ENCODE measurements at regions not wholly inside any gene's neighbourhood (a gene's known extent, or its start where the extent isn't known, plus 50 kb on each side); places are given as distances from the start of the nearest gene placed in this dataset.
A peak's percentile ranks its signal among the peaks of the same experiment; 100 is the strongest.

- intact Hi-C loops (cut with micrococcal nuclease) = no loop called here
- DNase-seq (ENCODE audit: extremely low read depth in 1 of 4, low spot score in 3 of 4) = no peak
- 0 out of 4 replicates have a peak overlapping the region, but pooled peaks of 1 of the 2 experiments have one; percentile 33 for H3K9ac ChIP-seq (ENCODE audit: insufficient read depth in 1 of 2, low read depth in 2 of 2, low read length in 2 of 2)
- ATAC-seq = no peak
- in situ Hi-C loops (cut with MboI) = no loop called here
- TF ChIP-seq C11orf30 (IDR thresholded peaks at IDR 0.05; ENCODE audit: low read depth) (no peak), ARID2 (IDR thresholded peaks at IDR 0.05) (no peak), ZSCAN32 (CRISPR knock-in tag; IDR thresholded peaks at IDR 0.05) (no peak), ZNF717 (CRISPR knock-in tag; IDR thresholded peaks at IDR 0.05) (no peak), ZKSCAN1 (IDR thresholded peaks at IDR 0.05; ENCODE audit: low read depth, low read length) (no peak), MED1 (CRISPR knock-in tag; IDR thresholded peaks at IDR 0.05; ENCODE audit: borderline replicate concordance) (no peak), HDAC6 (IDR thresholded peaks at IDR 0.05; ENCODE audit: low read depth, low read length) (no peak), HLTF (IDR thresholded peaks at IDR 0.05) (no peak), ELF1 (tag; IDR thresholded peaks at IDR 0.05) (no peak), ZNF589 (CRISPR knock-in tag; IDR thresholded peaks at IDR 0.05; ENCODE audit: low read depth) (no peak), ZNF316 (IDR thresholded peaks at IDR 0.05) (peak; percentile 16; the same call in 1 of the 2 replicates), KLF1 (tag; IDR thresholded peaks at IDR 0.05) (no peak)
- TF ChIP-seq, protein P1, sequence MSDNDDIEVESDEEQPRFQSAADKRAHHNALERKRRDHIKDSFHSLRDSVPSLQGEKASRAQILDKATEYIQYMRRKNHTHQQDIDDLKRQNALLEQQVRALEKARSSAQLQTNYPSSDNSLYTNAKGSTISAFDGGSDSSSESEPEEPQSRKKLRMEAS (CRISPR knock-in tag; IDR thresholded peaks at IDR 0.05) = no peak
- TF ChIP-seq, protein P2, sequence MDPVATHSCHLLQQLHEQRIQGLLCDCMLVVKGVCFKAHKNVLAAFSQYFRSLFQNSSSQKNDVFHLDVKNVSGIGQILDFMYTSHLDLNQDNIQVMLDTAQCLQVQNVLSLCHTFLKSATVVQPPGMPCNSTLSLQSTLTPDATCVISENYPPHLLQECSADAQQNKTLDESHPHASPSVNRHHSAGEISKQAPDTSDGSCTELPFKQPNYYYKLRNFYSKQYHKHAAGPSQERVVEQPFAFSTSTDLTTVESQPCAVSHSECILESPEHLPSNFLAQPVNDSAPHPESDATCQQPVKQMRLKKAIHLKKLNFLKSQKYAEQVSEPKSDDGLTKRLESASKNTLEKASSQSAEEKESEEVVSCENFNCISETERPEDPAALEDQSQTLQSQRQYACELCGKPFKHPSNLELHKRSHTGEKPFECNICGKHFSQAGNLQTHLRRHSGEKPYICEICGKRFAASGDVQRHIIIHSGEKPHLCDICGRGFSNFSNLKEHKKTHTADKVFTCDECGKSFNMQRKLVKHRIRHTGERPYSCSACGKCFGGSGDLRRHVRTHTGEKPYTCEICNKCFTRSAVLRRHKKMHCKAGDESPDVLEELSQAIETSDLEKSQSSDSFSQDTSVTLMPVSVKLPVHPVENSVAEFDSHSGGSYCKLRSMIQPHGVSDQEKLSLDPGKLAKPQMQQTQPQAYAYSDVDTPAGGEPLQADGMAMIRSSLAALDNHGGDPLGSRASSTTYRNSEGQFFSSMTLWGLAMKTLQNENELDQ (CRISPR knock-in tag; IDR thresholded peaks at IDR 0.05; ENCODE audit: borderline replicate concordance) = no peak
- TF ChIP-seq, protein P3, sequence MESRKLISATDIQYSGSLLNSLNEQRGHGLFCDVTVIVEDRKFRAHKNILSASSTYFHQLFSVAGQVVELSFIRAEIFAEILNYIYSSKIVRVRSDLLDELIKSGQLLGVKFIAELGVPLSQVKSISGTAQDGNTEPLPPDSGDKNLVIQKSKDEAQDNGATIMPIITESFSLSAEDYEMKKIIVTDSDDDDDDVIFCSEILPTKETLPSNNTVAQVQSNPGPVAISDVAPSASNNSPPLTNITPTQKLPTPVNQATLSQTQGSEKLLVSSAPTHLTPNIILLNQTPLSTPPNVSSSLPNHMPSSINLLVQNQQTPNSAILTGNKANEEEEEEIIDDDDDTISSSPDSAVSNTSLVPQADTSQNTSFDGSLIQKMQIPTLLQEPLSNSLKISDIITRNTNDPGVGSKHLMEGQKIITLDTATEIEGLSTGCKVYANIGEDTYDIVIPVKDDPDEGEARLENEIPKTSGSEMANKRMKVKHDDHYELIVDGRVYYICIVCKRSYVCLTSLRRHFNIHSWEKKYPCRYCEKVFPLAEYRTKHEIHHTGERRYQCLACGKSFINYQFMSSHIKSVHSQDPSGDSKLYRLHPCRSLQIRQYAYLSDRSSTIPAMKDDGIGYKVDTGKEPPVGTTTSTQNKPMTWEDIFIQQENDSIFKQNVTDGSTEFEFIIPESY (CRISPR knock-in tag; IDR thresholded peaks at IDR 0.05) = peak; percentile 84
- BruUV-seq (replicated peaks) = no TSS peak
- peaks cover 3% of the 10 kb centered on the region for H3K9me1 ChIP-seq (ENCODE audit: control insufficient read depth, insufficient read depth, low read length)
- peaks cover 12% of the 10 kb centered on the region; the same call in 1 of the 3 replicates for H3K36me3 ChIP-seq (ENCODE audit: control insufficient read depth, insufficient read depth, low read length)
- H3K4me1 ChIP-seq (replicated peaks in 1 of 2; ENCODE audit: control insufficient read depth in 2 of 2, insufficient read depth in 2 of 2, low read length in 2 of 2) = peaks cover 10 to 38% of the 10 kb centered on the region in 2 experiments
- peaks cover 52% of the 10 kb centered on the region for H3K79me2 ChIP-seq (ENCODE audit: control insufficient read depth, insufficient read depth, low read length)
- H4K20me1 ChIP-seq (replicated peaks; ENCODE audit: control insufficient read depth, insufficient read depth, low read length) = peaks cover 15% of the 10 kb centered on the region; the same call in 1 of the 2 replicates
- FAIRE-seq = no peak
- no peak overlapping the region; the same call in 2 of the 3 replicates for H3K27ac ChIP-seq (ENCODE audit: extremely low read depth, low read depth, low read length)
- H3K9me3 ChIP-seq (replicated peaks; ENCODE audit: control insufficient read depth, insufficient read depth, low read depth, low read length) = no peaks in the 10 kb centered on the region
- H3K27me3 ChIP-seq (ENCODE audit: control insufficient read depth in 2 of 2, insufficient read depth in 2 of 2, low read length in 2 of 2) = no peaks in the 10 kb centered on the region
- H3K4me3 ChIP-seq = no peak overlapping the region
- ChIA-PET CTCF (ENCODE audit: low intra/inter-chr PET ratio) (no interaction called here), POLR2A (interaction anchor here (0.7 kb wide), 1 partner anchor 17 kb away, joined by 3 read pairs; no protein-coding TSS in a partner anchor)
- 69% methylated on average over 21 of the region's 22 CpGs for WGBS (ENCODE audit: insufficient coverage, low coverage, missing lambda C conversion rate)
- no peak overlapping the region for H2AFZ ChIP-seq (ENCODE audit: low read depth, low read length)
- H3K4me2 ChIP-seq (ENCODE audit: insufficient read depth, low read length) = no peak overlapping the region
Observed at GRCh38 chr17:77476931-77477805, 336.4 kb downstream of the SEC14L1 start.
